ENCODE measurements at regions not wholly inside any gene's neighbourhood (a gene's known extent, or its start where the extent isn't known, plus 50 kb on each side); places are given as distances from the start of the nearest gene placed in this dataset.

GRCh38 chr13:106405731-106406130 is 129.7 kb downstream of the EFNB2 start:
- Mint-ChIP-seq H3K36me3 (ENCODE audit: low read depth) (no peaks in the 10 kb centered on the region), H3K4me1 (peaks cover 27% of the 10 kb centered on the region), H3K4me3 (no peak overlapping the region), H3K27ac (no peak overlapping the region), H3K9me3 (peaks cover 5% of the 10 kb centered on the region), H3K27me3 (ENCODE audit: insufficient read depth) (peaks cover 20% of the 10 kb centered on the region)
- Histone ChIP-seq H3K4me1 (ENCODE audit: control insufficient read depth, insufficient read depth, low read length) (peaks cover 15% of the 10 kb centered on the region), H3K9ac (ENCODE audit: extremely low read depth, low read length, poor library complexity, severe bottlenecking) (no peak overlapping the region), H3K4me3 (ENCODE audit: low read length) (no peak overlapping the region), H3K27ac (ENCODE audit: low read depth, low read length) (no peak overlapping the region), H3K36me3 (ENCODE audit: control insufficient read depth, insufficient read depth, low read length) (no peaks in the 10 kb centered on the region), H3K27me3 (ENCODE audit: control insufficient read depth, insufficient read depth, low read length, poor library complexity, severe bottlenecking) (no peaks in the 10 kb centered on the region), H3K9me3 (ENCODE audit: control insufficient read depth, low read length) (peaks cover 9% of the 10 kb centered on the region)
- TF ChIP-seq, protein P1, sequence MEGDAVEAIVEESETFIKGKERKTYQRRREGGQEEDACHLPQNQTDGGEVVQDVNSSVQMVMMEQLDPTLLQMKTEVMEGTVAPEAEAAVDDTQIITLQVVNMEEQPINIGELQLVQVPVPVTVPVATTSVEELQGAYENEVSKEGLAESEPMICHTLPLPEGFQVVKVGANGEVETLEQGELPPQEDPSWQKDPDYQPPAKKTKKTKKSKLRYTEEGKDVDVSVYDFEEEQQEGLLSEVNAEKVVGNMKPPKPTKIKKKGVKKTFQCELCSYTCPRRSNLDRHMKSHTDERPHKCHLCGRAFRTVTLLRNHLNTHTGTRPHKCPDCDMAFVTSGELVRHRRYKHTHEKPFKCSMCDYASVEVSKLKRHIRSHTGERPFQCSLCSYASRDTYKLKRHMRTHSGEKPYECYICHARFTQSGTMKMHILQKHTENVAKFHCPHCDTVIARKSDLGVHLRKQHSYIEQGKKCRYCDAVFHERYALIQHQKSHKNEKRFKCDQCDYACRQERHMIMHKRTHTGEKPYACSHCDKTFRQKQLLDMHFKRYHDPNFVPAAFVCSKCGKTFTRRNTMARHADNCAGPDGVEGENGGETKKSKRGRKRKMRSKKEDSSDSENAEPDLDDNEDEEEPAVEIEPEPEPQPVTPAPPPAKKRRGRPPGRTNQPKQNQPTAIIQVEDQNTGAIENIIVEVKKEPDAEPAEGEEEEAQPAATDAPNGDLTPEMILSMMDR (conservative IDR thresholded peaks at IDR 0.05), result no peak
- 17 to 38% methylated on average over 5 to 6 of the region's 6 CpGs for WGBS, 2 experiments (ENCODE audit: insufficient coverage in 1 of 2, insufficient read length in 1 of 2)
- no peak for DNase-seq

- TF ChIP-seq, protein P1 (conservative IDR thresholded peaks at IDR 0.05), result no peak
- Histone ChIP-seq H3K9me3 (ENCODE audit: control insufficient read depth, low read length) (peaks cover 4% of the 10 kb centered on the region), H3K4me3 (ENCODE audit: low read length) (no peak overlapping the region), H3K27ac (ENCODE audit: low read depth, low read length) (no peak overlapping the region), H3K36me3 (ENCODE audit: control insufficient read depth, insufficient read depth, low read length) (no peaks in the 10 kb centered on the region), H3K9ac (ENCODE audit: extremely low read depth, low read length, poor library complexity, severe bottlenecking) (no peak overlapping the region), H3K27me3 (ENCODE audit: control insufficient read depth, insufficient read depth, low read length, poor library complexity, severe bottlenecking) (no peaks in the 10 kb centered on the region), H3K4me1 (ENCODE audit: control insufficient read depth, insufficient read depth, low read length) (peaks cover 15% of the 10 kb centered on the region)
- Mint-ChIP-seq H3K27ac (no peak overlapping the region), H3K4me3 (no peak overlapping the region), H3K36me3 (ENCODE audit: low read depth) (no peaks in the 10 kb centered on the region), H3K4me1 (peaks cover 33% of the 10 kb centered on the region), H3K27me3 (ENCODE audit: insufficient read depth) (peaks cover 15% of the 10 kb centered on the region), H3K9me3 (no peaks in the 10 kb centered on the region)
- 83 to 92% methylated on average over 2 to 4 of the region's 4 CpGs for WGBS, 2 experiments (ENCODE audit: insufficient coverage in 1 of 2, insufficient read length in 1 of 2)
- DNase-seq, result no peak
These were observed 132.2 kb downstream of the EFNB2 start for GRCh38 chr13:106403280-106403679.

- H3K9me3 ChIP-seq (ENCODE audit: control insufficient read depth, low read length), result no peaks in the 10 kb centered on the region
- H3K4me1 Mint-ChIP-seq, result peaks cover 33% of the 10 kb centered on the region
- TF ChIP-seq, protein P1 (conservative IDR thresholded peaks at IDR 0.05), result no peak
- no peak overlapping the region for H3K27ac ChIP-seq (ENCODE audit: low read depth, low read length)
- no peak for DNase-seq
- H3K4me3 ChIP-seq (ENCODE audit: low read length), result no peak overlapping the region
- no peak overlapping the region for H3K9ac ChIP-seq (ENCODE audit: extremely low read depth, low read length, poor library complexity, severe bottlenecking)
- 95 to 97% methylated on average over 4 of the region's 5 CpGs for WGBS, 2 experiments (ENCODE audit: insufficient coverage in 1 of 2, insufficient read length in 1 of 2)
- H3K4me1 ChIP-seq (ENCODE audit: control insufficient read depth, insufficient read depth, low read length), result peaks cover 15% of the 10 kb centered on the region
- no peaks in the 10 kb centered on the region for H3K36me3 ChIP-seq (ENCODE audit: control insufficient read depth, insufficient read depth, low read length)
- no peak overlapping the region for H3K27ac Mint-ChIP-seq
- H3K9me3 Mint-ChIP-seq, result no peaks in the 10 kb centered on the region
- H3K36me3 Mint-ChIP-seq (ENCODE audit: low read depth), result no peaks in the 10 kb centered on the region
- H3K4me3 Mint-ChIP-seq, result no peak overlapping the region
- no peaks in the 10 kb centered on the region for H3K27me3 ChIP-seq (ENCODE audit: control insufficient read depth, insufficient read depth, low read length, poor library complexity, severe bottlenecking)
- H3K27me3 Mint-ChIP-seq (ENCODE audit: insufficient read depth), result peaks cover 12% of the 10 kb centered on the region
These were observed 132.6 kb downstream of the EFNB2 start for GRCh38 chr13:106402866-106403265.

Measured in endodermal cell (in vitro differentiated cells).